ENCODE measurements at regions not wholly inside any gene's neighbourhood (a gene's known extent, or its start where the extent isn't known, plus 50 kb on each side); places are given as distances from the start of the nearest gene placed in this dataset.

- no peak overlapping the region for H3K9ac ChIP-seq (ENCODE audit: low read length)
- H3K27ac ChIP-seq (ENCODE audit: low read length): no peak overlapping the region
- H4K20me1 ChIP-seq (ENCODE audit: insufficient read depth): no peaks in the 10 kb centered on the region
- H3K79me2 ChIP-seq (replicated peaks; ENCODE audit: insufficient read depth, low read length): no peaks in the 10 kb centered on the region
- H2AFZ ChIP-seq (ENCODE audit: low read depth, low read length): no peak overlapping the region
- no peaks in the 10 kb centered on the region for H3K36me3 ChIP-seq (ENCODE audit: insufficient read depth, low read length)
- no peak overlapping the region for H3K4me2 ChIP-seq (ENCODE audit: low read length)
- TF ChIP-seq REST (IDR thresholded peaks at IDR 0.05; ENCODE audit: borderline replicate concordance) (no peak), CTCF (IDR thresholded peaks at IDR 0.05; ENCODE audit: poor library complexity, severe bottlenecking) (no peak), EP300 (conservative IDR thresholded peaks at IDR 0.05; ENCODE audit: poor library complexity, severe bottlenecking) (no peak), MXI1 (conservative IDR thresholded peaks at IDR 0.05; ENCODE audit: poor library complexity, severe bottlenecking) (no peak), POLR2AphosphoS5 (IDR thresholded peaks at IDR 0.05) (no peak), TAF1 (IDR thresholded peaks at IDR 0.05; ENCODE audit: low read depth) (no peak), SMC3 (conservative IDR thresholded peaks at IDR 0.05; ENCODE audit: poor library complexity) (no peak), RAD21 (conservative IDR thresholded peaks at IDR 0.05) (no peak)
- H3K4me3 ChIP-seq (ENCODE audit: low read length): no peak overlapping the region
- H3K27me3 ChIP-seq (ENCODE audit: insufficient read depth, low read depth, low read length): no peaks in the 10 kb centered on the region
- no peaks in the 10 kb centered on the region for H3K9me3 ChIP-seq (ENCODE audit: low read length)
- no peaks in the 10 kb centered on the region for H3K9me2 ChIP-seq (ENCODE audit: insufficient read depth, low read length)
- H3F3A ChIP-seq (ENCODE audit: insufficient read depth, low read length, poor library complexity, severe bottlenecking): no peaks in the 10 kb centered on the region
Observed at GRCh38 chr3:35413483-35413882, 225.8 kb upstream of the ARPP21 start.

GRCh38 chr3:35417080-35417479 is 222.2 kb upstream of the ARPP21 start:
- Histone ChIP-seq H3K9me2 (ENCODE audit: insufficient read depth, low read length) (no peaks in the 10 kb centered on the region), H3K9ac (ENCODE audit: low read length) (no peak overlapping the region), H4K20me1 (ENCODE audit: insufficient read depth) (no peaks in the 10 kb centered on the region), H2AFZ (ENCODE audit: low read depth, low read length) (no peak overlapping the region), H3K36me3 (ENCODE audit: insufficient read depth, low read length) (no peaks in the 10 kb centered on the region), H3F3A (ENCODE audit: insufficient read depth, low read length, poor library complexity, severe bottlenecking) (no peaks in the 10 kb centered on the region), H3K27me3 (ENCODE audit: insufficient read depth, low read depth, low read length) (no peaks in the 10 kb centered on the region), H3K4me2 (ENCODE audit: low read length) (no peak overlapping the region), H3K27ac (ENCODE audit: low read length) (no peak overlapping the region), H3K9me3 (ENCODE audit: low read length) (no peaks in the 10 kb centered on the region), H3K79me2 (replicated peaks; ENCODE audit: insufficient read depth, low read length) (no peaks in the 10 kb centered on the region), H3K4me3 (ENCODE audit: low read length) (no peak overlapping the region)
- no peak for TF ChIP-seq MXI1 (conservative IDR thresholded peaks at IDR 0.05; ENCODE audit: poor library complexity, severe bottlenecking)
- no peak for TF ChIP-seq EP300 (conservative IDR thresholded peaks at IDR 0.05; ENCODE audit: poor library complexity, severe bottlenecking)
- TF ChIP-seq REST (IDR thresholded peaks at IDR 0.05; ENCODE audit: borderline replicate concordance): no peak
- no peak for TF ChIP-seq RAD21 (conservative IDR thresholded peaks at IDR 0.05)
- no peak for TF ChIP-seq EZH2 (IDR thresholded peaks at IDR 0.05; ENCODE audit: borderline replicate concordance, insufficient read depth, low read length, poor library complexity, severe bottlenecking)
- no peak for TF ChIP-seq POLR2AphosphoS5 (IDR thresholded peaks at IDR 0.05)
- no peak for TF ChIP-seq SMC3 (conservative IDR thresholded peaks at IDR 0.05; ENCODE audit: poor library complexity)
- no peak for TF ChIP-seq CTCF (IDR thresholded peaks at IDR 0.05; ENCODE audit: poor library complexity, severe bottlenecking)
- TF ChIP-seq TAF1 (IDR thresholded peaks at IDR 0.05; ENCODE audit: low read depth): no peak

Data from neural cell (in vitro differentiated cells).